ENCODE measurements at regions not wholly inside any gene's neighbourhood (a gene's known extent, or its start where the extent isn't known, plus 50 kb on each side); places are given as distances from the start of the nearest gene placed in this dataset.

DNA sequence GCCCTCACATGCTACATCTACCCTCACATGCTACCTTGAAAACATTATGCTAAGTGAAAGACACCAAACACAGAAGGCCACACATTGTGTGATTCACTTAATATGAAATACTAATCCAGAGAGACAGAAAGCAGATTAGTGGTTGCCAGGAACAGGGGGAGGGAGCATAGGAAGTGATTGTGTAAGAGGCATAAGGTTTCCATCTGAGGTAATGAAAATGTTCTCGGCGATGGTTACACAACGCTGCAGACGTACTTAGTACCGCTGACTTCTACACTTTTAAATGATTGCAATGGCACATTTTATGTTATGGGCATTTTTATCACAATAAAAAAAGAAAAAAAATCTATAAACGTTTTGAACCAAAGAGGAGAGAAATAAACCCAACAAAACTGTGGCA, 742.3 kb downstream of the TYW1 start:
- Histone ChIP-seq H3K9me3 (no peaks in the 10 kb centered on the region), H3K27me3 (replicated peaks; ENCODE audit: insufficient read depth) (no peaks in the 10 kb centered on the region), H3K4me1 (replicated peaks) (no peaks in the 10 kb centered on the region), H3K36me3 (no peaks in the 10 kb centered on the region), H3K4me3 (no peak overlapping the region), H3K27ac (no peak overlapping the region)
- WGBS: 32% methylated on average over 6 of the region's 6 CpGs
- peak; percentile 66 for DNase-seq (ENCODE audit: low spot score)
- intact Hi-C loops (cut with DNase I): no loop called here
- TF ChIP-seq POLR2AphosphoS5 (IDR thresholded peaks at IDR 0.05) (peak; percentile 90), POLR2A (IDR thresholded peaks at IDR 0.05) (no peak)

DNA sequence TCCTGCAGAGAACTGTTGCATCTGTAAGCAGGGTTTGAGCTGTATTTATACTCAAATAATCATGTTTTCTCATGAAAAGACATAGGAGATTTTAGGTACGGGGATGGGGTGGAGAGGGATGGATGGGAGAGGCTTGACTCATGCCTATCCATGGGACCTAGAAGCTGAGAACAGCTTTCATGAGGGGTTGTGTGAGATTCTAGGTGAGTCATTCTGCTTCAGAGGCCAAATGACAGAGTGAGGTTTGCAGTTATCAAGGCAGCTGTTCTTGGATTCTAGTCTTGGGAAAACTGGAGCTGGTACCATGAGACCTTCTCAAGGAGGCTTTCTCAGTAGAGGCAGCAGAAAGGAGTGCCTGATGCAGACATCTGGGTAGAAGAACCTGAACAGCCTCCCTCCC, 746.9 kb downstream of the TYW1 start:
- intact Hi-C loops (cut with DNase I): no loop called here
- no peak for DNase-seq (ENCODE audit: low spot score)
- H3K4me1 ChIP-seq (replicated peaks): no peaks in the 10 kb centered on the region
- no peak overlapping the region for H3K27ac ChIP-seq
- no peaks in the 10 kb centered on the region for H3K27me3 ChIP-seq (replicated peaks; ENCODE audit: insufficient read depth)
- no peaks in the 10 kb centered on the region for H3K36me3 ChIP-seq
- H3K4me3 ChIP-seq: no peak overlapping the region
- H3K9me3 ChIP-seq: no peaks in the 10 kb centered on the region
- 100% methylated on average over 1 of the region's 1 CpG for WGBS
- TF ChIP-seq POLR2A (IDR thresholded peaks at IDR 0.05): no peak
- TF ChIP-seq, protein P1, sequence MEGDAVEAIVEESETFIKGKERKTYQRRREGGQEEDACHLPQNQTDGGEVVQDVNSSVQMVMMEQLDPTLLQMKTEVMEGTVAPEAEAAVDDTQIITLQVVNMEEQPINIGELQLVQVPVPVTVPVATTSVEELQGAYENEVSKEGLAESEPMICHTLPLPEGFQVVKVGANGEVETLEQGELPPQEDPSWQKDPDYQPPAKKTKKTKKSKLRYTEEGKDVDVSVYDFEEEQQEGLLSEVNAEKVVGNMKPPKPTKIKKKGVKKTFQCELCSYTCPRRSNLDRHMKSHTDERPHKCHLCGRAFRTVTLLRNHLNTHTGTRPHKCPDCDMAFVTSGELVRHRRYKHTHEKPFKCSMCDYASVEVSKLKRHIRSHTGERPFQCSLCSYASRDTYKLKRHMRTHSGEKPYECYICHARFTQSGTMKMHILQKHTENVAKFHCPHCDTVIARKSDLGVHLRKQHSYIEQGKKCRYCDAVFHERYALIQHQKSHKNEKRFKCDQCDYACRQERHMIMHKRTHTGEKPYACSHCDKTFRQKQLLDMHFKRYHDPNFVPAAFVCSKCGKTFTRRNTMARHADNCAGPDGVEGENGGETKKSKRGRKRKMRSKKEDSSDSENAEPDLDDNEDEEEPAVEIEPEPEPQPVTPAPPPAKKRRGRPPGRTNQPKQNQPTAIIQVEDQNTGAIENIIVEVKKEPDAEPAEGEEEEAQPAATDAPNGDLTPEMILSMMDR (IDR thresholded peaks at IDR 0.05): no peak
- no peak for TF ChIP-seq POLR2AphosphoS5 (IDR thresholded peaks at IDR 0.05)

DNA sequence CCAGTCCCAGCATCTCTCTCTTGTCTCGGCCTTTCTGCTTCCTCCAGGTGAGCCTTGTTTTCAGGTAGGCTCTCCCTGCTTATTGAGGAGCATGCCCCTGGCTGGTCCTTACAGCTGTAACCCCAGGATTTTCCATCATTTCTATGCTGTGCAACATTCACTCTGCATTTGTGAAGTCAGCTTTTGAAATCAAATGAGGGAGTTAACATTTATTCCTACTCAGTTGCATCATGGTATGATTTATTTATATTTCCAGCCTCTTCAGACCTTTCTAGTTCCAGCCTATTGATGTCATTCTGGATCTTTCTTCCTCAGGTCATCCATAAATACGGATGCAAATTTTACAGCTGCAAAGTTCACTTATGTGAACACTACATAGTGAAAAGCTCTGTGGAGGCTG, 755.6 kb downstream of the TYW1 start:
- Histone ChIP-seq H3K9me3 (no peaks in the 10 kb centered on the region), H3K27me3 (replicated peaks; ENCODE audit: insufficient read depth) (no peaks in the 10 kb centered on the region), H3K4me3 (no peak overlapping the region), H3K36me3 (no peaks in the 10 kb centered on the region), H3K4me1 (replicated peaks) (no peaks in the 10 kb centered on the region), H3K27ac (no peak overlapping the region)
- intact Hi-C loops (cut with DNase I): no loop called here
- no peak for DNase-seq (ENCODE audit: low spot score)
- WGBS: 79% methylated on average over 2 of the region's 2 CpGs
- TF ChIP-seq, protein P1 (IDR thresholded peaks at IDR 0.05): no peak
- TF ChIP-seq POLR2AphosphoS5 (IDR thresholded peaks at IDR 0.05) (no peak), POLR2A (IDR thresholded peaks at IDR 0.05) (no peak)

DNA sequence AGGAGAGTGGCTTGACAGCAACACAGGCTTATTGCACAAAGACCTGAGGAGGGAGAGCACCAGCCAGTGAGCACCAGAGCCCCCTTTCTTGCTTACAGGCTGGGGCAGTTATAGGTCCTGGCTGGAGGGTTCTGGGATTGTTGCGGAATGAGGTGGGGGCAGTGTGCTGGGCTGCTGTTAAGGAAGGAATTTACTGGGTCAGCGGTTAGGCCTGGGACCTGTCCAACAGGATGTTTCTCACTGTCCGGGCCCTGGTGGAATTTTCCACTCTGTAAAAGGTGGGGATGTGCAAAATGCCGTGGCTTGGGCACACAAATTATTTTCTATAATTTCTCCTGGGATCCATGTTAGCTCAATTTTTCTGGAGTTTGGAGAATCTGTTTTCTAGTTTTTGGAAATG, 757.3 kb downstream of the TYW1 start:
- WGBS: 55% methylated on average over 4 of the region's 4 CpGs

DNA sequence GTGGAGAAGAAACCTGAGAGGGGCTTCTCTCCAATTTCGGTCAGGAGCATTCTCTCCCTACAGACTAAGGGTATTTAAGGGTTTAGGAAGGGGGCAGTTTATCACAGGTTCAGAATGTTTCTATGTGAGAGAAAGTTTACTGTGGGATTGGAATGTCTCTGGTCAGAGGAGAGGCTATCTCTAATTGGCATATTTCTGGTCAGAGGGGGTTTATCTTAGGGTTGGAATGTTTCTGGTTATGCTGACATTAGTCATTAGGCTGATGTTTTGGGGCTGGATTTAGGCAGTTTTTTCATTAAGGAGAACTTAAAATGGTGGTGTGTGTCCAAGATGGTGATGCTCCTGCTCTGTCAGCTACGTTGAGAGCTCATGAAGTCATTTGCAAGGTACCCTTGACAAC, 758.0 kb downstream of the TYW1 start:
- Histone ChIP-seq H3K4me1 (replicated peaks) (no peaks in the 10 kb centered on the region), H3K36me3 (no peaks in the 10 kb centered on the region), H3K27ac (no peak overlapping the region), H3K4me3 (no peak overlapping the region), H3K27me3 (replicated peaks; ENCODE audit: insufficient read depth) (no peaks in the 10 kb centered on the region), H3K9me3 (no peaks in the 10 kb centered on the region)
- TF ChIP-seq, protein P1 (IDR thresholded peaks at IDR 0.05): no peak
- TF ChIP-seq POLR2A (IDR thresholded peaks at IDR 0.05): no peak
- TF ChIP-seq POLR2AphosphoS5 (IDR thresholded peaks at IDR 0.05): no peak
- no peak for DNase-seq (ENCODE audit: low spot score)
- intact Hi-C loops (cut with DNase I): no loop called here
- 66% methylated on average over 2 of the region's 2 CpGs for whole genome bisulfite sequencing

More for the DNA sequence above, 757.3 kb downstream of the TYW1 start:
- Histone ChIP-seq H3K9me3 (no peaks in the 10 kb centered on the region), H3K27me3 (replicated peaks; ENCODE audit: insufficient read depth) (no peaks in the 10 kb centered on the region), H3K27ac (no peak overlapping the region), H3K36me3 (no peaks in the 10 kb centered on the region), H3K4me3 (no peak overlapping the region), H3K4me1 (replicated peaks) (no peaks in the 10 kb centered on the region)
- DNase-seq (ENCODE audit: low spot score): peak; percentile 33
- no peak for TF ChIP-seq POLR2AphosphoS5 (IDR thresholded peaks at IDR 0.05)
- TF ChIP-seq, protein P1 (IDR thresholded peaks at IDR 0.05): no peak
- intact Hi-C loops (cut with DNase I): no loop called here
